Mesothelial cell of epicardium (in vitro differentiated cells): ENCODE measurements at regions not wholly inside any gene's neighbourhood (a gene's known extent, or its start where the extent isn't known, plus 50 kb on each side); places are given as distances from the start of the nearest gene placed in this dataset.

Experiments
- DNase-seq, 2 experiments: peaks; one replicate each; pipeline ENCODE4 v3.0.0; 2021; ENCODE audit warnings: low spot score in 2 of 2; ENCODE audit not compliant: unreplicated experiment in 2 of 2
- H3K27ac Mint-ChIP-seq: 2 replicates; pipeline ENCODE4 v1.8.0; 2021; ENCODE audit warnings: mixed read lengths
- H3K27me3 Mint-ChIP-seq: 2 replicates; pipeline ENCODE4 v1.8.0; 2021; ENCODE audit warnings: low read depth, mixed read lengths
- H3K36me3 Mint-ChIP-seq: 2 replicates; pipeline ENCODE4 v1.8.0; 2021; ENCODE audit warnings: mixed read lengths
- H3K4me1 Mint-ChIP-seq: 2 replicates; pipeline ENCODE4 v1.8.0; 2021; ENCODE audit warnings: mixed read lengths
- H3K4me3 Mint-ChIP-seq: 2 replicates; pipeline ENCODE4 v1.8.0; 2021; ENCODE audit warnings: mild to moderate bottlenecking, moderate library complexity, mixed read lengths
- H3K9me3 Mint-ChIP-seq: 2 replicates; pipeline ENCODE4 v1.8.0; 2021; ENCODE audit warnings: mixed read lengths
- CTCF ChIP-seq: fragments of 200-600 bp; sonication (generic); IDR thresholded peaks from one replicate; pipeline ENCODE4 v1.5.0; 2021; ENCODE audit warnings: antibody characterized with exemption; ENCODE audit not compliant: unreplicated experiment

GRCh38 chr9:91134608-91135007, 227.1 kb downstream of the AUH start:
- H3K4me3 Mint-ChIP-seq: no peak overlapping the region
- TF ChIP-seq CTCF: no peak
- H3K27me3 Mint-ChIP-seq: no peaks in the 10 kb centered on the region
- no peak overlapping the region for H3K27ac Mint-ChIP-seq
- H3K9me3 Mint-ChIP-seq: peaks cover 9% of the 10 kb centered on the region
- DNase-seq: no peak
- no peaks in the 10 kb centered on the region for H3K4me1 Mint-ChIP-seq
- no peaks in the 10 kb centered on the region for H3K36me3 Mint-ChIP-seq

GRCh38 chr9:91137391-91137790, 224.3 kb downstream of the AUH start:
- H3K9me3 Mint-ChIP-seq: peaks cover 9% of the 10 kb centered on the region
- no peaks in the 10 kb centered on the region for H3K36me3 Mint-ChIP-seq
- H3K27me3 Mint-ChIP-seq: no peaks in the 10 kb centered on the region
- H3K4me1 Mint-ChIP-seq: no peaks in the 10 kb centered on the region
- H3K27ac Mint-ChIP-seq: no peak overlapping the region
- H3K4me3 Mint-ChIP-seq: no peak overlapping the region
- DNase-seq: no peak
- TF ChIP-seq CTCF: no peak

- DNase-seq: no peak
Observed at GRCh38 chr9:91138760-91139159, 223.0 kb downstream of the AUH start.

GRCh38 chr9:91141407-91141965, 220.2 kb downstream of the AUH start:
- Mint-ChIP-seq H3K27ac (no peak overlapping the region), H3K4me1 (no peaks in the 10 kb centered on the region), H3K27me3 (no peaks in the 10 kb centered on the region), H3K36me3 (no peaks in the 10 kb centered on the region), H3K4me3 (no peak overlapping the region), H3K9me3 (peaks cover 16% of the 10 kb centered on the region)
- DNase-seq: no peak
- no peak for TF ChIP-seq CTCF

More at GRCh38 chr9:91138760-91139159, 223.0 kb downstream of the AUH start:
- Mint-ChIP-seq H3K9me3 (peaks cover 9% of the 10 kb centered on the region), H3K4me3 (no peak overlapping the region), H3K27me3 (no peaks in the 10 kb centered on the region), H3K4me1 (no peaks in the 10 kb centered on the region), H3K36me3 (no peaks in the 10 kb centered on the region), H3K27ac (no peak overlapping the region)
- no peak for TF ChIP-seq CTCF

GRCh38 chr9:91143162-91143561, 218.6 kb downstream of the AUH start:
- no peak overlapping the region for H3K27ac Mint-ChIP-seq
- H3K27me3 Mint-ChIP-seq: no peaks in the 10 kb centered on the region
- TF ChIP-seq CTCF: no peak

GRCh38 chr9:91143642-91144041, 218.1 kb downstream of the AUH start:
- Mint-ChIP-seq H3K27ac (no peak overlapping the region), H3K27me3 (no peaks in the 10 kb centered on the region), H3K36me3 (no peaks in the 10 kb centered on the region), H3K4me1 (no peaks in the 10 kb centered on the region), H3K4me3 (no peak overlapping the region), H3K9me3 (peaks cover 14% of the 10 kb centered on the region)
- no peak for DNase-seq
- TF ChIP-seq CTCF: no peak

More at GRCh38 chr9:91143162-91143561, 218.6 kb downstream of the AUH start:
- DNase-seq: no peak
- Mint-ChIP-seq H3K4me3 (no peak overlapping the region), H3K4me1 (no peaks in the 10 kb centered on the region), H3K9me3 (peaks cover 13% of the 10 kb centered on the region), H3K36me3 (no peaks in the 10 kb centered on the region)
